ENCODE measurements at regions not wholly inside any gene's neighbourhood (a gene's known extent, or its start where the extent isn't known, plus 50 kb on each side); places are given as distances from the start of the nearest gene placed in this dataset.

GRCh38 chr16:64782484-64782883 is 339.4 kb downstream of the CDH11 start:
- TF ChIP-seq CTCF (IDR thresholded peaks at IDR 0.05; ENCODE audit: poor library complexity) (no peak), EZH2 (IDR thresholded peaks at IDR 0.05; ENCODE audit: borderline replicate concordance) (no peak)
